Esophagus squamous epithelium (tissue), 5 donors: ENCODE measurements at regions not wholly inside any gene's neighbourhood (a gene's known extent, or its start where the extent isn't known, plus 50 kb on each side); places are given as distances from the start of the nearest gene placed in this dataset.

Experiments used
- DNase-seq: peaks from one replicate; lab custom pipeline; 2025; lab: John Stamatoyannopoulos, UW
- H3K27ac ChIP-seq, 4 donors: fragments of 200-600 bp; sonication (generic); one replicate each; pipeline ENCODE4 v1.5.1; 2016 to 2019; ENCODE audit warnings: mild to moderate bottlenecking in 1 of 4
- H3K27me3 ChIP-seq, 4 donors: fragments of 200-600 bp; sonication (generic); 1 replicate in 3 of 4; 2 replicates in 1 of 4; pipeline versions ENCODE4 v1.5.1 to v1.6.0; 2017 to 2021; ENCODE audit warnings: antibody characterized with exemption in 1 of 4
- H3K36me3 ChIP-seq, 3 donors: fragments of 200-600 bp; sonication (generic); one replicate each; pipeline ENCODE4 v1.5.1; 2016 to 2019
- H3K4me1 ChIP-seq, 3 donors: fragments of 200-600 bp; sonication (generic); one replicate each; pipeline ENCODE4 v1.5.1; 2017 to 2019
- H3K4me3 ChIP-seq, 4 donors: fragments of 200-600 bp; sonication (generic); 1 replicate in 3 of 4; 2 replicates in 1 of 4; pipeline ENCODE4 v1.5.1; 2016 to 2019; ENCODE audit warnings: mild to moderate bottlenecking in 2 of 4, moderate library complexity in 1 of 4
- H3K9me3 ChIP-seq, 3 donors: fragments of 200-600 bp; sonication (generic); one replicate each; pipeline ENCODE4 v1.5.1; 2016 to 2019
- POLR2A ChIP-seq, 4 donors: fragments of 450-650 bp; IDR thresholded peaks; one replicate each; pipeline ENCODE4 v1.6.1; 2017; ENCODE audit warnings: antibody characterized with exemption in 4 of 4, mild to moderate bottlenecking in 4 of 4, moderate library complexity in 3 of 4
- WGBS, 2 donors: methylation state at CpG; one replicate each; pipeline ENCODE4 v1.1.5; 2018; 5-methylcytosine and 5-hydroxymethylcytosine counted together
- intact Hi-C: fragments of 100-400 bp; cut with DNase I; formaldehyde crosslinking; loops from one replicate; pipeline ENCODE4 v1.15.0; 2022
- TF ChIP-seq, protein P1 (sequence below), 6 experiments: fragments of 450-650 bp in 4 of 6; fragments of 200-600 bp in 2 of 6; sonication (generic) in 2 of 6; IDR thresholded peaks; one replicate each; pipeline ENCODE4 v1.5.1; 2016 to 2019; ENCODE audit warnings: antibody characterized with exemption in 6 of 6, mild to moderate bottlenecking in 4 of 6, moderate library complexity in 4 of 6
- donor health status: DM: yes; HTN: yes; CAD: no.

DNA sequence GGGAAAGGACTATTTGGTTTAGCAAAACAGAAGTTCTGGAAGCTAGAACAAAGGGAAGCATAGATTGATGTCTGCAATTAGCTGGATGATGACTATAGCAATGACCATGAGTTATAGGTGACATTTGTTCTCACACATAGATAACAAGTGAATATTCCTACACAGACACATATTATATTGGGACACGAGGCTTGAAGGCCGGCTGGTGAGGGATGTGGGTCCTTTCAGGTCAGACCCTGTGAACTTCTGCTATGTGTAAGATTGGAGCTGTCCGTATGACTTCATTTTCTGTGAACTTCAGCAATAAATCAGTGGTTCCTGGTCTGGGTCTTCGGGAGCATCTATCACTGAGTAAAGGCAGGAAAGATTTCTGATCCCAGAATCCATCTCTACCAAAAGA is 253.6 kb upstream of the CFAP20DC start:
- no peaks in the 10 kb centered on the region for H3K9me3 ChIP-seq
- no peaks in the 10 kb centered on the region for H3K27me3 ChIP-seq
- DNase-seq = no peak
- no peaks in the 10 kb centered on the region for H3K36me3 ChIP-seq
- intact Hi-C loops = no loop called here
- H3K4me3 ChIP-seq = no peak overlapping the region
- H3K27ac ChIP-seq = no peak overlapping the region
- 87 to 90% methylated on average over 4 of the region's 4 CpGs for WGBS, 2 donors
- TF ChIP-seq, protein P1, sequence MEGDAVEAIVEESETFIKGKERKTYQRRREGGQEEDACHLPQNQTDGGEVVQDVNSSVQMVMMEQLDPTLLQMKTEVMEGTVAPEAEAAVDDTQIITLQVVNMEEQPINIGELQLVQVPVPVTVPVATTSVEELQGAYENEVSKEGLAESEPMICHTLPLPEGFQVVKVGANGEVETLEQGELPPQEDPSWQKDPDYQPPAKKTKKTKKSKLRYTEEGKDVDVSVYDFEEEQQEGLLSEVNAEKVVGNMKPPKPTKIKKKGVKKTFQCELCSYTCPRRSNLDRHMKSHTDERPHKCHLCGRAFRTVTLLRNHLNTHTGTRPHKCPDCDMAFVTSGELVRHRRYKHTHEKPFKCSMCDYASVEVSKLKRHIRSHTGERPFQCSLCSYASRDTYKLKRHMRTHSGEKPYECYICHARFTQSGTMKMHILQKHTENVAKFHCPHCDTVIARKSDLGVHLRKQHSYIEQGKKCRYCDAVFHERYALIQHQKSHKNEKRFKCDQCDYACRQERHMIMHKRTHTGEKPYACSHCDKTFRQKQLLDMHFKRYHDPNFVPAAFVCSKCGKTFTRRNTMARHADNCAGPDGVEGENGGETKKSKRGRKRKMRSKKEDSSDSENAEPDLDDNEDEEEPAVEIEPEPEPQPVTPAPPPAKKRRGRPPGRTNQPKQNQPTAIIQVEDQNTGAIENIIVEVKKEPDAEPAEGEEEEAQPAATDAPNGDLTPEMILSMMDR (IDR thresholded peaks at IDR 0.05) = no peak
- TF ChIP-seq POLR2A (IDR thresholded peaks at IDR 0.05) = no peak
- peaks cover 0 to 9% (median 0%) of the 10 kb centered on the region in 3 donors for H3K4me1 ChIP-seq

DNA sequence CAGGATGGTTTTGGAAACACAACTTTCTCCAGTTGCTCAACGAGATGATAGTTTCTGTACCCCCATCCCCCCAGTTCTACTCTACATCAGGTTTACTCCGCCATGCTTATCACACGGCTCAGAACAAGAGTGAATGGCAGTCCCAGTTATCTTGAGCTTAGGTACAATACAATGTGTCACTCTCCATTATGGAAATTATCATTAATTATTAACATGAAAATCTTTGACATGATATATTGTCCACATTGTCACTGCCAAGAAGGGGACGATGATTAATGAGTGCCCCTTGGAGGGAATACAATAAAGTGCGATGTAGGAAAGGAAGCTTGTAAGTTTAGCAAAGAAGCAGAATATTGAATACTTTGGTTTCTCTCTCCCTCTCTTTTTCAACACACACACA is 252.6 kb upstream of the CFAP20DC start:
- Histone ChIP-seq H3K27ac (no peak overlapping the region), H3K27me3 (no peaks in the 10 kb centered on the region), H3K4me1 (no peaks in the 10 kb centered on the region), H3K4me3 (no peak overlapping the region), H3K9me3 (no peaks in the 10 kb centered on the region), H3K36me3 (no peaks in the 10 kb centered on the region)
- 65 to 85% methylated on average over 5 of the region's 5 CpGs for WGBS, 2 donors
- no peak for DNase-seq
- intact Hi-C loops = no loop called here
- TF ChIP-seq, protein P1 (IDR thresholded peaks at IDR 0.05) = no peak
- no peak for TF ChIP-seq POLR2A (IDR thresholded peaks at IDR 0.05)

DNA sequence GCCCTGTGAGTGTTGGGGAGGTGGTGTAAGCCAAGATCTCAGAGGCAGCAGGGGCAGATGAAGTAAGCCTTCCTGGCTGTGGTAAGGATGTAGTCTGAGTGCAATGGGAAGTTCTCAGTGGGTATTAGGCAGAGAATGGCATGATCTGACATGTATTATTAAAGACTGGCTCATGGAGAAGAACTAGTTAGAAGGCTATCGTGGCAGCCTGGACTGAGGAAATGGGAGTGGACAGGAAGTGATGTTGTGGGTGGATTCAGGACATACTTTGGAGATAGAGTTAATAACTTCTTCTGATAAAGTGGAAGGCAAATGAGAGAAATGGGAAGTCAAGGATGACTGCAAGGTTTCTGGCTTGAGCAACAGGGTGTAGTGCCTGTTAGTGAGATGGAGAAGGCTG is 250.9 kb upstream of the CFAP20DC start:
- WGBS, 2 donors = 21 to 44% methylated on average over 1 of the region's 1 CpG

DNA sequence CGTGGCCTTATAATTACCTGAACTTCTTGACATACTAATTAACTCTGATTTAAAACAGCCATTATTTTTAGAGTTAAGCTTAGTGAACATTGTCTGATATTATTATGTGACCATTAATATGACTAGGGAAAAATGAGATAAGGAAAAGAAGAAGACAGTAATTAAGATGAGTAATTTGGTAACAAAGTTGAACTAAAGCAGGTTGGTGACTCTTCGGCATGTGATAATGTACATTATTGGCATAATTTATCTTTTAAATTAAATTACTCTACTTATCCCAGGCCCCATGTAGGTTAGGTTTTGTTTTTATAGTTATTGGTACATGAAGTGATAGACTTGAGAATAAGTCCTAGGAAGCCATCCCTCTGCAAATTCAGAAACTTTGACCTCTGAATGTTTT is 249.7 kb upstream of the CFAP20DC start:
- no peaks in the 10 kb centered on the region for H3K27me3 ChIP-seq
- WGBS, 2 donors = 88% methylated on average over 2 of the region's 2 CpGs
- no peak overlapping the region for H3K27ac ChIP-seq
- no peaks in the 10 kb centered on the region for H3K4me1 ChIP-seq
- DNase-seq = no peak
- TF ChIP-seq, protein P1 (IDR thresholded peaks at IDR 0.05) = no peak
- no peak overlapping the region for H3K4me3 ChIP-seq
- peaks cover 0 to 6% (median 5%) of the 10 kb centered on the region in 3 donors for H3K9me3 ChIP-seq
- intact Hi-C loops = no loop called here
- no peaks in the 10 kb centered on the region for H3K36me3 ChIP-seq

More for the DNA sequence above, 250.9 kb upstream of the CFAP20DC start:
- intact Hi-C loops = no loop called here
- no peaks in the 10 kb centered on the region for H3K36me3 ChIP-seq
- no peak overlapping the region for H3K27ac ChIP-seq
- no peaks in the 10 kb centered on the region for H3K9me3 ChIP-seq
- H3K4me3 ChIP-seq = no peak overlapping the region
- DNase-seq = no peak
- H3K4me1 ChIP-seq = no peaks in the 10 kb centered on the region
- no peaks in the 10 kb centered on the region for H3K27me3 ChIP-seq
- no peak for TF ChIP-seq POLR2A (IDR thresholded peaks at IDR 0.05)
- TF ChIP-seq, protein P1 (IDR thresholded peaks at IDR 0.05) = no peak

DNA sequence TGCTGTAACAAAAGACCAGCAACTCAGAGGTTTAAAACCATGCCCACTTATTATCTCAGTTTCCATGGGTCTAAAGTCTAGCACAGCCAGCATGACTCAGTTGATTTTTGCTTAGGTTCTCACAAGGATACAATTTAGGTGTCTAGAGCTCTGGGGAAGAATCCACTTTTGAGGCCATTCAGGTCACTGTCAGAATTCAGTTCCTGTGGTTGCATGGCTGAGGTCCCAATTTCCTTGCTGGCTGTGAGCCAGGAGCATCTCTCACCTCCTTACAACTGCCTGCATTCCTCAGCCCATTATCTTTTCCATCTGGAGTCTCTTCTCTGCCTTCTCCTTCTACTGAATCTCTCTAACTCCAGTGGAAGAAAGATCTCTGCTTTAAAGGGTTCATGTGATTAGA is 240.5 kb upstream of the CFAP20DC start:
- no peaks in the 10 kb centered on the region for H3K36me3 ChIP-seq
- intact Hi-C loops = no loop called here
- no peaks in the 10 kb centered on the region for H3K27me3 ChIP-seq
- H3K4me3 ChIP-seq = no peak overlapping the region
- DNase-seq = no peak
- TF ChIP-seq, protein P1 (IDR thresholded peaks at IDR 0.05) = no peak
- no peak for TF ChIP-seq POLR2A (IDR thresholded peaks at IDR 0.05)
- peaks cover 0 to 10% (median 7%) of the 10 kb centered on the region in 3 donors for H3K9me3 ChIP-seq
- no peaks in the 10 kb centered on the region for H3K4me1 ChIP-seq
- no peak overlapping the region for H3K27ac ChIP-seq
